ENCODE measurements at regions not wholly inside any gene's neighbourhood (a gene's known extent, or its start where the extent isn't known, plus 50 kb on each side); places are given as distances from the start of the nearest gene placed in this dataset.

- TF ChIP-seq, protein P1, sequence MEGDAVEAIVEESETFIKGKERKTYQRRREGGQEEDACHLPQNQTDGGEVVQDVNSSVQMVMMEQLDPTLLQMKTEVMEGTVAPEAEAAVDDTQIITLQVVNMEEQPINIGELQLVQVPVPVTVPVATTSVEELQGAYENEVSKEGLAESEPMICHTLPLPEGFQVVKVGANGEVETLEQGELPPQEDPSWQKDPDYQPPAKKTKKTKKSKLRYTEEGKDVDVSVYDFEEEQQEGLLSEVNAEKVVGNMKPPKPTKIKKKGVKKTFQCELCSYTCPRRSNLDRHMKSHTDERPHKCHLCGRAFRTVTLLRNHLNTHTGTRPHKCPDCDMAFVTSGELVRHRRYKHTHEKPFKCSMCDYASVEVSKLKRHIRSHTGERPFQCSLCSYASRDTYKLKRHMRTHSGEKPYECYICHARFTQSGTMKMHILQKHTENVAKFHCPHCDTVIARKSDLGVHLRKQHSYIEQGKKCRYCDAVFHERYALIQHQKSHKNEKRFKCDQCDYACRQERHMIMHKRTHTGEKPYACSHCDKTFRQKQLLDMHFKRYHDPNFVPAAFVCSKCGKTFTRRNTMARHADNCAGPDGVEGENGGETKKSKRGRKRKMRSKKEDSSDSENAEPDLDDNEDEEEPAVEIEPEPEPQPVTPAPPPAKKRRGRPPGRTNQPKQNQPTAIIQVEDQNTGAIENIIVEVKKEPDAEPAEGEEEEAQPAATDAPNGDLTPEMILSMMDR (IDR thresholded peaks at IDR 0.05), result no peak
Measured at GRCh38 chr7:42590771-42591310, 321.0 kb downstream of the C7orf25 start.

GRCh38 chr7:42588876-42589275, 323.0 kb downstream of the C7orf25 start:
- TF ChIP-seq, protein P1 (IDR thresholded peaks at IDR 0.05), result no peak
- no peak overlapping the region for H3K27ac ChIP-seq
- no peaks in the 10 kb centered on the region for H3K4me1 ChIP-seq
- ATAC-seq (no peak), DNase-seq (no peak)
- no peaks in the 10 kb centered on the region for H3K27me3 ChIP-seq
- no peak overlapping the region for H3K4me3 ChIP-seq
- intact Hi-C loops (cut with DNase I), result no loop called here
- H3K9me3 ChIP-seq, result peaks cover 0 to 18% of the 10 kb centered on the region in 2 donors
- H3K36me3 ChIP-seq, result no peaks in the 10 kb centered on the region

More at GRCh38 chr7:42590771-42591310, 321.0 kb downstream of the C7orf25 start:
- DNase-seq (peak in 1 of 4 donors; percentile 47), ATAC-seq (no peak)
- Histone ChIP-seq H3K4me1 (no peaks in the 10 kb centered on the region), H3K9me3 (peaks cover 0 to 13% of the 10 kb centered on the region in 2 donors), H3K36me3 (no peaks in the 10 kb centered on the region), H3K27me3 (no peaks in the 10 kb centered on the region), H3K4me3 (no peak overlapping the region), H3K27ac (no peak overlapping the region)
- intact Hi-C loops (cut with DNase I), result no loop called here

- no peaks in the 10 kb centered on the region for H3K4me1 ChIP-seq
- intact Hi-C loops (cut with DNase I), result no loop called here
- H3K4me3 ChIP-seq, result no peak overlapping the region
- H3K27ac ChIP-seq, result no peak overlapping the region
- H3K27me3 ChIP-seq, result no peaks in the 10 kb centered on the region
- no peak for ATAC-seq
- no peaks in the 10 kb centered on the region for H3K36me3 ChIP-seq
- TF ChIP-seq, protein P1 (IDR thresholded peaks at IDR 0.05), result no peak
- peaks cover 0 to 19% of the 10 kb centered on the region in 2 donors for H3K9me3 ChIP-seq
- peak in 1 of 4 donors; percentile 41 for DNase-seq
Measured at GRCh38 chr7:42587806-42588205, 324.1 kb downstream of the C7orf25 start.

DNA sequence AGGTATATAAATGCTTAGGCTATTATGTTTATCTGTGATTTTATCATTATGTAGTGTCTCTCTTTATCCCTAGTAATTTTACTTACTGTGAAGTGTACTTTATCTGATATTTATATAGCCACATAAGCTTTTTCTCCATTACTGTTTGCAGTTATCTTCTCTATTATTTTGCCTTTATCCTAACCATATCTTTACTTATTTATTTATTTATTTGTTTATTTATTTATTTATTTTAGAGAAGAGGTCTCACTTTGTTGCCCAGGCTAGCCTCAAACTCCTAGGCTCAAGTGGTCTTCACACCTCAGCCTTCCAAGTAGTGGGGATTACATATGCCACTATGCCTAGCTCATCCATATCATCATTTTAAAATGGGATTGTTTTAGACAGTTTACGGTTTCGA, 331.8 kb downstream of the C7orf25 start:
- TF ChIP-seq, protein P1 (IDR thresholded peaks at IDR 0.05), result no peak
- ATAC-seq (no peak), DNase-seq (no peak)
- H3K9me3 ChIP-seq, result peaks cover 0 to 18% of the 10 kb centered on the region in 2 donors
- H3K27ac ChIP-seq, result no peak overlapping the region
- intact Hi-C loops (cut with DNase I), result no loop called here
- no peaks in the 10 kb centered on the region for H3K27me3 ChIP-seq
- H3K4me3 ChIP-seq, result no peak overlapping the region
- H3K36me3 ChIP-seq, result no peaks in the 10 kb centered on the region
- H3K4me1 ChIP-seq, result peaks cover 0 to 4% of the 10 kb centered on the region in 2 donors

DNA sequence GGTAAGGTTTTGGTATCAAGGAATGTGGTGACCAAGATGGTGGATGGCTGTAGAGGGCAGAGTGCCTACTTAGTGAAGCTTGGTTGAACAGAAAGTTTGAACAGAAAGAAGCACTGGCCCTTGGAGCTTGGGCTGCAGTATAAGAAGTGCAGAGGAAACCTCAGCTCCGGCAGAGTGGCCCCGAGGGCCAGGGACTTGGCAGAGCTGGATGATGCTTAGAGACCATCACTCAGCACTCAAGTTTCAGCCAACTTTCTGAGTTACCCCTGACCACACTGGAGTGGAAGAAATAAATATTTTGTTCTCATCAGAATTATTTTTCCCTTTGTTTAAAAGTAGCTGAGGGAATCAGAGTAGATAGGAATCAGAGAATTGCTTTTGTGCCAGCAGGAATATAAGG, 336.7 kb downstream of the C7orf25 start:
- ATAC-seq (no peak), DNase-seq (peak in 2 of 4 donors; percentile 25 to 55)
- Histone ChIP-seq H3K9me3 (peaks cover 0 to 15% of the 10 kb centered on the region in 2 donors), H3K4me3 (no peak overlapping the region), H3K36me3 (no peaks in the 10 kb centered on the region), H3K4me1 (peaks cover 7 to 23% of the 10 kb centered on the region in 2 donors), H3K27me3 (no peaks in the 10 kb centered on the region), H3K27ac (no peak overlapping the region)
- intact Hi-C loops (cut with DNase I), result no loop called here
- TF ChIP-seq, protein P1 (IDR thresholded peaks at IDR 0.05), result no peak
